GM23338 (cell line): ENCODE measurements at regions not wholly inside any gene's neighbourhood (a gene's known extent, or its start where the extent isn't known, plus 50 kb on each side); places are given as distances from the start of the nearest gene placed in this dataset.

Source experiments
- ATAC-seq: fragments of 200-7000 bp; cut with Tn5 transposase; 3 replicates; pipeline ENCODE4 v1.9.1; 2020
- DNase-seq: peaks from one replicate; pipeline ENCODE4 v3.0.0-alpha.2; 2015; ENCODE audit warnings: low spot score
- H2AFZ ChIP-seq: fragments of 200-600 bp; sonication (generic); 2 replicates; pipeline ENCODE4 v1.8.0; 2016; ENCODE audit warnings: antibody characterized with exemption, mild to moderate bottlenecking, moderate library complexity
- H3F3A ChIP-seq: fragments of 200-600 bp; sonication (generic); replicated peaks from 2 replicates; pipeline ENCODE4 v1.8.0; 2017; ENCODE audit warnings: antibody characterized with exemption, mixed run types, low read depth
- H3K27ac ChIP-seq: fragments of 200-600 bp; sonication (generic); 2 replicates; pipeline ENCODE4 v1.6.1; 2016; ENCODE audit warnings: low read depth
- H3K27me3 ChIP-seq: fragments of 200-600 bp; sonication (generic); 2 replicates; pipeline ENCODE4 v1.8.0; 2016; ENCODE audit warnings: mild to moderate bottlenecking, mixed run types, moderate library complexity; ENCODE audit not compliant: insufficient read depth
- H3K36me3 ChIP-seq: fragments of 200-600 bp; sonication (generic); 2 replicates; pipeline ENCODE4 v1.8.0; 2016; ENCODE audit warnings: mild to moderate bottlenecking; ENCODE audit not compliant: insufficient read depth
- H3K4me1 ChIP-seq: fragments of 200-600 bp; sonication (generic); 2 replicates; pipeline ENCODE4 v1.8.0; 2016; ENCODE audit warnings: mild to moderate bottlenecking, moderate library complexity; ENCODE audit not compliant: insufficient read depth
- H3K4me2 ChIP-seq: fragments of 200-600 bp; sonication (generic); 2 replicates; pipeline ENCODE4 v1.7.1; 2017; ENCODE audit warnings: mixed run types
- H3K4me3 ChIP-seq: fragments of 200-600 bp; sonication (generic); 2 replicates; pipeline ENCODE4 v1.6.1; 2016; ENCODE audit warnings: mixed run types
- H3K79me2 ChIP-seq: fragments of 200-600 bp; sonication (generic); replicated peaks from 2 replicates; pipeline ENCODE4 v1.8.0; 2017; ENCODE audit warnings: mild to moderate bottlenecking; ENCODE audit not compliant: insufficient read depth
- H3K9me2 ChIP-seq: fragments of 200-600 bp; sonication (generic); 2 replicates; pipeline ENCODE4 v1.8.0; 2017; ENCODE audit not compliant: insufficient read depth
- H4K20me1 ChIP-seq: fragments of 200-600 bp; sonication (generic); replicated peaks from 2 replicates; pipeline ENCODE4 v1.8.0; 2017; ENCODE audit warnings: mild to moderate bottlenecking; ENCODE audit not compliant: insufficient read depth
- H3K27ac Mint-ChIP-seq: 2 replicates; pipeline ENCODE4 v1.8.0; 2020; ENCODE audit warnings: inconsistent platforms, mild to moderate bottlenecking, moderate library complexity, mixed read lengths
- H3K27me3 Mint-ChIP-seq: 3 replicates; pipeline ENCODE4 v1.8.0; 2022; ENCODE audit warnings: low read depth, mild to moderate bottlenecking, moderate library complexity, mixed read lengths, inconsistent platforms; ENCODE audit not compliant: insufficient read depth, poor library complexity
- H3K36me3 Mint-ChIP-seq: 3 replicates; pipeline ENCODE4 v1.8.0; 2021; ENCODE audit warnings: low read depth, mild to moderate bottlenecking, inconsistent platforms, moderate library complexity, mixed read lengths
- H3K4me1 Mint-ChIP-seq: 3 replicates; pipeline ENCODE4 v1.8.0; 2020; ENCODE audit warnings: mild to moderate bottlenecking, inconsistent platforms, mixed read lengths
- H3K4me3 Mint-ChIP-seq: 3 replicates; pipeline ENCODE4 v1.8.0; 2021; ENCODE audit warnings: moderate library complexity, mild to moderate bottlenecking, inconsistent platforms, mixed read lengths
- H3K9me3 Mint-ChIP-seq: 3 replicates; pipeline ENCODE4 v1.8.0; 2020; ENCODE audit warnings: moderate library complexity, mild to moderate bottlenecking, inconsistent platforms, mixed read lengths
- CREB1 ChIP-seq: fragments of 250-450 bp; sonication (Bioruptor Pico); IDR thresholded peaks from 2 replicates; pipeline ENCODE4 v1.5.0; 2020; ENCODE audit warnings: low read depth, mild to moderate bottlenecking, moderate library complexity
- ETS1 ChIP-seq: IDR thresholded peaks from 2 replicates; pipeline ENCODE4 v1.6.1; 2016; ENCODE audit warnings: antibody characterized with exemption
- EZH2 ChIP-seq: fragments of 200-600 bp; sonication (generic); IDR thresholded peaks from one replicate; pipeline ENCODE4 v1.8.0; 2017; ENCODE audit warnings: antibody characterized with exemption, mild to moderate bottlenecking, low read depth; ENCODE audit not compliant: unreplicated experiment
- EZH2phosphoT487 ChIP-seq: fragments of 200-600 bp; sonication (generic); IDR thresholded peaks from one replicate; pipeline ENCODE4 v1.8.1; 2018; ENCODE audit warnings: antibody characterized with exemption; ENCODE audit not compliant: unreplicated experiment
- JUNB ChIP-seq: IDR thresholded peaks from one replicate; pipeline ENCODE4 v1.6.1; 2016; ENCODE audit warnings: antibody characterized with exemption; ENCODE audit not compliant: unreplicated experiment
- NANOG ChIP-seq: IDR thresholded peaks from 2 replicates; pipeline ENCODE4 v1.6.1; 2016; ENCODE audit warnings: antibody characterized with exemption, borderline replicate concordance
- POLR2AphosphoS5 ChIP-seq: IDR thresholded peaks from 2 replicates; pipeline ENCODE4 v1.6.1; 2016; ENCODE audit warnings: antibody characterized with exemption, low read depth
- STAT1 ChIP-seq: IDR thresholded peaks from one replicate; pipeline ENCODE4 v1.6.1; 2016; ENCODE audit warnings: antibody characterized with exemption; ENCODE audit not compliant: unreplicated experiment
- ZNF331 ChIP-seq: fragments of 250-450 bp; sonication (Bioruptor Pico); IDR thresholded peaks from 2 replicates; pipeline ENCODE4 v1.5.0; 2020; ENCODE audit warnings: low read depth, mild to moderate bottlenecking, moderate library complexity
- TF ChIP-seq, protein P1 (sequence below): IDR thresholded peaks from one replicate; pipeline ENCODE4 v1.6.1; 2018; ENCODE audit warnings: antibody characterized with exemption; ENCODE audit not compliant: unreplicated experiment
- TF ChIP-seq, protein P2 (sequence below): fragments of 250-450 bp; sonication (Bioruptor Pico); IDR thresholded peaks from 2 replicates; pipeline ENCODE4 v1.5.0; 2020; ENCODE audit warnings: mild to moderate bottlenecking, moderate library complexity

DNA sequence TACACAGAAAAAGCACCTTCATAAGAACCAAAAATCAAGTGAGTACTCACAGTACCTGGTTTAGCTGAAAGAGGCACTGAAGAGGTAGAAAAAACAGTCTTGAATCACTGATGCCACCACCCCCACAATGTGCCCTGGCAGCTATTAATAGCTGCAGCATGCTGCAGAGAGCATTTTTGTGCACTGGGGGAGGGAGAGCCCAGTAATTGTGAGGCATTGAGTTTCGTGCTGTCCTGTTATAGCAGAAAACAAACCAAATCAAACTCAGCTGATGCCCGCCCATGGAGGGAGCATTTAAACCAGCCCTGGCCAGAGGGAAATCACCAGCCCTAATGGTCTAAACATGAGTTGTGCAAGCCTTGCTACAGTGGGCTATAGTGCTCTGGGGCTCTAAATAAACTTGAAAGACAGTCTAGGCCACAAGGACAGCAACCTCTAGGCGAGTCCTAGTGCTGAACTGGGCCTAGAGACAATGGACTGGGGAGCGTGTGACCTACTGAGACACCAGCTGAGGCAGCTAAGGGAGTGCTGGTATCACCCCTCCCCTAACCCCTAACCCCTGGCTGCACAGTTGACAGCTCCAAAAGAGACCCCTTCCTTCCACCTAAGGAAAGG, 106.3 kb upstream of the TMLHE start:
- H3K4me2 ChIP-seq = no peak overlapping the region
- DNase-seq (no peak), ATAC-seq (no peak)
- no peak for TF ChIP-seq ETS1
- TF ChIP-seq, protein P1, sequence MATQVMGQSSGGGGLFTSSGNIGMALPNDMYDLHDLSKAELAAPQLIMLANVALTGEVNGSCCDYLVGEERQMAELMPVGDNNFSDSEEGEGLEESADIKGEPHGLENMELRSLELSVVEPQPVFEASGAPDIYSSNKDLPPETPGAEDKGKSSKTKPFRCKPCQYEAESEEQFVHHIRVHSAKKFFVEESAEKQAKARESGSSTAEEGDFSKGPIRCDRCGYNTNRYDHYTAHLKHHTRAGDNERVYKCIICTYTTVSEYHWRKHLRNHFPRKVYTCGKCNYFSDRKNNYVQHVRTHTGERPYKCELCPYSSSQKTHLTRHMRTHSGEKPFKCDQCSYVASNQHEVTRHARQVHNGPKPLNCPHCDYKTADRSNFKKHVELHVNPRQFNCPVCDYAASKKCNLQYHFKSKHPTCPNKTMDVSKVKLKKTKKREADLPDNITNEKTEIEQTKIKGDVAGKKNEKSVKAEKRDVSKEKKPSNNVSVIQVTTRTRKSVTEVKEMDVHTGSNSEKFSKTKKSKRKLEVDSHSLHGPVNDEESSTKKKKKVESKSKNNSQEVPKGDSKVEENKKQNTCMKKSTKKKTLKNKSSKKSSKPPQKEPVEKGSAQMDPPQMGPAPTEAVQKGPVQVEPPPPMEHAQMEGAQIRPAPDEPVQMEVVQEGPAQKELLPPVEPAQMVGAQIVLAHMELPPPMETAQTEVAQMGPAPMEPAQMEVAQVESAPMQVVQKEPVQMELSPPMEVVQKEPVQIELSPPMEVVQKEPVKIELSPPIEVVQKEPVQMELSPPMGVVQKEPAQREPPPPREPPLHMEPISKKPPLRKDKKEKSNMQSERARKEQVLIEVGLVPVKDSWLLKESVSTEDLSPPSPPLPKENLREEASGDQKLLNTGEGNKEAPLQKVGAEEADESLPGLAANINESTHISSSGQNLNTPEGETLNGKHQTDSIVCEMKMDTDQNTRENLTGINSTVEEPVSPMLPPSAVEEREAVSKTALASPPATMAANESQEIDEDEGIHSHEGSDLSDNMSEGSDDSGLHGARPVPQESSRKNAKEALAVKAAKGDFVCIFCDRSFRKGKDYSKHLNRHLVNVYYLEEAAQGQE = no peak
- TF ChIP-seq NANOG = no peak
- TF ChIP-seq, protein P2, sequence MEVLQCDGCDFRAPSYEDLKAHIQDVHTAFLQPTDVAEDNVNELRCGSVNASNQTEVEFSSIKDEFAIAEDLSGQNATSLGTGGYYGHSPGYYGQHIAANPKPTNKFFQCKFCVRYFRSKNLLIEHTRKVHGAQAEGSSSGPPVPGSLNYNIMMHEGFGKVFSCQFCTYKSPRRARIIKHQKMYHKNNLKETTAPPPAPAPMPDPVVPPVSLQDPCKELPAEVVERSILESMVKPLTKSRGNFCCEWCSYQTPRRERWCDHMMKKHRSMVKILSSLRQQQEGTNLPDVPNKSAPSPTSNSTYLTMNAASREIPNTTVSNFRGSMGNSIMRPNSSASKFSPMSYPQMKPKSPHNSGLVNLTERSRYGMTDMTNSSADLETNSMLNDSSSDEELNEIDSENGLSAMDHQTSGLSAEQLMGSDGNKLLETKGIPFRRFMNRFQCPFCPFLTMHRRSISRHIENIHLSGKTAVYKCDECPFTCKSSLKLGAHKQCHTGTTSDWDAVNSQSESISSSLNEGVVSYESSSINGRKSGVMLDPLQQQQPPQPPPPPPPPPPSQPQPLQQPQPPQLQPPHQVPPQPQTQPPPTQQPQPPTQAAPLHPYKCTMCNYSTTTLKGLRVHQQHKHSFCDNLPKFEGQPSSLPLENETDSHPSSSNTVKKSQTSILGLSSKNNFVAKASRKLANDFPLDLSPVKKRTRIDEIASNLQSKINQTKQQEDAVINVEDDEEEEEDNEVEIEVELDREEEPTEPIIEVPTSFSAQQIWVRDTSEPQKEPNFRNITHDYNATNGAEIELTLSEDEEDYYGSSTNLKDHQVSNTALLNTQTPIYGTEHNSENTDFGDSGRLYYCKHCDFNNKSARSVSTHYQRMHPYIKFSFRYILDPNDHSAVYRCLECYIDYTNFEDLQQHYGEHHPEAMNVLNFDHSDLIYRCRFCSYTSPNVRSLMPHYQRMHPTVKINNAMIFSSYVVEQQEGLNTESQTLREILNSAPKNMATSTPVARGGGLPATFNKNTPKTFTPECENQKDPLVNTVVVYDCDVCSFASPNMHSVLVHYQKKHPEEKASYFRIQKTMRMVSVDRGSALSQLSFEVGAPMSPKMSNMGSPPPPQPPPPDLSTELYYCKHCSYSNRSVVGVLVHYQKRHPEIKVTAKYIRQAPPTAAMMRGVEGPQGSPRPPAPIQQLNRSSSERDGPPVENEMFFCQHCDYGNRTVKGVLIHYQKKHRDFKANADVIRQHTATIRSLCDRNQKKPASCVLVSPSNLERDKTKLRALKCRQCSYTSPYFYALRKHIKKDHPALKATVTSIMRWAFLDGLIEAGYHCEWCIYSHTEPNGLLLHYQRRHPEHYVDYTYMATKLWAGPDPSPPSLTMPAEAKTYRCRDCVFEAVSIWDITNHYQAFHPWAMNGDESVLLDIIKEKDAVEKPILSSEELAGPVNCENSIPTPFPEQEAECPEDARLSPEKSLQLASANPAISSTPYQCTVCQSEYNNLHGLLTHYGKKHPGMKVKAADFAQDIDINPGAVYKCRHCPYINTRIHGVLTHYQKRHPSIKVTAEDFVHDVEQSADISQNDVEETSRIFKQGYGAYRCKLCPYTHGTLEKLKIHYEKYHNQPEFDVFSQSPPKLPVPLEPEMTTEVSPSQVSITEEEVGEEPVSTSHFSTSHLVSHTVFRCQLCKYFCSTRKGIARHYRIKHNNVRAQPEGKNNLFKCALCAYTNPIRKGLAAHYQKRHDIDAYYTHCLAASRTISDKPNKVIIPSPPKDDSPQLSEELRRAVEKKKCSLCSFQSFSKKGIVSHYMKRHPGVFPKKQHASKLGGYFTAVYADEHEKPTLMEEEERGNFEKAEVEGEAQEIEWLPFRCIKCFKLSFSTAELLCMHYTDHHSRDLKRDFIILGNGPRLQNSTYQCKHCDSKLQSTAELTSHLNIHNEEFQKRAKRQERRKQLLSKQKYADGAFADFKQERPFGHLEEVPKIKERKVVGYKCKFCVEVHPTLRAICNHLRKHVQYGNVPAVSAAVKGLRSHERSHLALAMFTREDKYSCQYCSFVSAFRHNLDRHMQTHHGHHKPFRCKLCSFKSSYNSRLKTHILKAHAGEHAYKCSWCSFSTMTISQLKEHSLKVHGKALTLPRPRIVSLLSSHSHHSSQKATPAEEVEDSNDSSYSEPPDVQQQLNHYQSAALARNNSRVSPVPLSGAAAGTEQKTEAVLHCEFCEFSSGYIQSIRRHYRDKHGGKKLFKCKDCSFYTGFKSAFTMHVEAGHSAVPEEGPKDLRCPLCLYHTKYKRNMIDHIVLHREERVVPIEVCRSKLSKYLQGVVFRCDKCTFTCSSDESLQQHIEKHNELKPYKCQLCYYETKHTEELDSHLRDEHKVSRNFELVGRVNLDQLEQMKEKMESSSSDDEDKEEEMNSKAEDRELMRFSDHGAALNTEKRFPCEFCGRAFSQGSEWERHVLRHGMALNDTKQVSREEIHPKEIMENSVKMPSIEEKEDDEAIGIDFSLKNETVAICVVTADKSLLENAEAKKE = no peak
- no peak for TF ChIP-seq POLR2AphosphoS5
- TF ChIP-seq EZH2phosphoT487 = no peak
- TF ChIP-seq CREB1 (CRISPR knock-in tag) = no peak
- TF ChIP-seq ZNF331 = no peak
- no peak for TF ChIP-seq JUNB
- no peak for TF ChIP-seq EZH2
- no peak for TF ChIP-seq STAT1
- H3K4me3 Mint-ChIP-seq = no peak overlapping the region
- H3K36me3 ChIP-seq = no peaks in the 10 kb centered on the region
- peaks cover 87% of the 10 kb centered on the region for H3K9me3 Mint-ChIP-seq
- H3K27me3 ChIP-seq = no peaks in the 10 kb centered on the region
- 0 out of 2 replicates have a peak, but pooled peaks cover 3% of the 10 kb centered on the region for H3K9me2 ChIP-seq
- H2AFZ ChIP-seq = no peak overlapping the region
- no peaks in the 10 kb centered on the region for H3K4me1 ChIP-seq
- H3K36me3 Mint-ChIP-seq = no peaks in the 10 kb centered on the region; the same call in 2 of the 3 replicates
- H3K27me3 Mint-ChIP-seq = peaks cover 4% of the 10 kb centered on the region
- H3K4me1 Mint-ChIP-seq = no peaks in the 10 kb centered on the region
- H3K27ac ChIP-seq = no peak overlapping the region
- H3F3A ChIP-seq = no peaks in the 10 kb centered on the region
- H3K27ac Mint-ChIP-seq = no peak overlapping the region
- H4K20me1 ChIP-seq = no peaks in the 10 kb centered on the region
- H3K79me2 ChIP-seq = no peaks in the 10 kb centered on the region
- no peak overlapping the region for H3K4me3 ChIP-seq
